GM18519 (cell line): ENCODE measurements at regions not wholly inside any gene's neighbourhood (a gene's known extent, or its start where the extent isn't known, plus 50 kb on each side); places are given as distances from the start of the nearest gene placed in this dataset.
A peak's percentile ranks its signal among the peaks of the same experiment; 100 is the strongest.

Experiments used
- ATAC-seq: cut with Tn5 transposase; IDR thresholded peaks from one replicate; pipeline ENCODE4 v1.9.1; 2021; ENCODE audit warnings: mild to moderate bottlenecking, moderate library complexity; ENCODE audit not compliant: unreplicated experiment, low FRiP score

DNA sequence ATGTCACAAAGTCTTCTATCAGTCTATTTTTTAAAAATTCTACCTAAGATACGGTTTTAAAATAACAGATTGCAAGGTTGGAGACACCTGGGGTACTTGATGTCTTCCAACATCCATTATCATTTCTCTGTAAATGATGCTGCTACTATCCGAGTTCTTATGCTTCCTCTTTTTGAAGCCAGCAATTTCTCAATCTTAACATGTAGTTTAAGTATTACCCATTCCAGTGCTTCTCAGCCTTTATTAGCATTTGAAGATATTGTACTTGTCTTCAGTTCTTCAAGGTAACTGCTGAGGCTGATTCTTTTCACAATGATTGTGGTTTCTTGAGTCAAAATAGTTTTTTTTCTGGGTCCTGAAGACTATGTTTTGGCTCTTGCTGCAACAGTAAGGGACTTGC, 96.4 kb upstream of the SELENOP start:
- peak; percentile 20 for ATAC-seq

DNA sequence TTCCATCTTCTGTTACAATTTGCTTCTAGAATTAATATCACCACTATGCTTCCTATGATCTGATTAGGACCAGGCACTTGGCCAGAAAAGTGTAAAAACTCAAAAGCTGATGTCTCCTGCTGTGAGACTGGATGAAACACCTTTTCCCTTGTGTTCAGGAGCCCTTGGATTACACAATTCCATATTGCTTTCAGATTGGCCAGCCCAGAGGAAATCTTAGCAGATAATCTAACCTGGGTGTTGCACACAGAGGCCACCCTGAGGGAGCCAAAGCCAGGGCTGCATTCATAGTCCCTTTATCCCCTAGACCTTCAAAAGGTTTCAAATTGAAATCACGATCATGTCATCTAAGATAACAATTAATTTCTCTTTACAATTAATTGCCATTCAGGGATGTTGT, 94.1 kb upstream of the SELENOP start:
- no peak for ATAC-seq

DNA sequence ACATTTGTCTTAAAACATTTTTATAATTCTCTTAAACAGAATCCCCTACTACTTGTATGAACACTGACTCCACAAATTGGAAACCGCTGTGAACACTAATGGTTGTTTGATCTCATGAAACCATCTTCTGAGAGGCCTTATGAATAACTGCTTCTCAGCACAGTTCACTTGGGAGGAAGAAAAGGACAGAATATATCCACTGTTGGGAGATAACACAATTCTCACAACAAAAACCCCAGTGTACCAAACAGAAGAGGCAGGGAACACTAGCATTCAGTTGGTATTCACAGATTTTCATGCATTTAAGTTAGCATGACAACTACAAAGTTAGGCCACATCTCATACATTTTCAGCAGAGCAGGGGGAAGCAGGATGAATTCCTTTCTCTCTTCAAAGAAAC, 89.0 kb upstream of the SELENOP start:
- ATAC-seq: no peak

DNA sequence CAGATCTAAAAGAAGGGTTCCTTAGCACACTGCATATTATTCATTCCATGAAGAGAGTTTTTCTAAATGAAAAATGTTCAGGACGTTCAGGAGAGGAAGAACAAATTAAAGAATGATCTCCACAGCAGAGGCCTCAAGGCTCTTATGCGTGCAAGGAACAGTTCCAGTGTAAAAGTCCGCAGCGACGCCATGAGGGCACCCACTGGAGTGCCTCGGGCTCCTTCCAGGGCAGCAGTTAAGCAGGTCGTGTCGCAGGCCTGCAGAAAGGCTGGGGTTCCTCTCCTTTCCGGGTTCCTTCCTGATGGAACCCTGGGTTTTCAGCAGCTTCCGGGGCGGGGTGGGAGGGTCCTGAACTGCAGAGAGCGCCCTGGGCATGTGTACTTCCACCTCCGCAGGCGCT, 87.1 kb upstream of the SELENOP start:
- ATAC-seq: no peak

DNA sequence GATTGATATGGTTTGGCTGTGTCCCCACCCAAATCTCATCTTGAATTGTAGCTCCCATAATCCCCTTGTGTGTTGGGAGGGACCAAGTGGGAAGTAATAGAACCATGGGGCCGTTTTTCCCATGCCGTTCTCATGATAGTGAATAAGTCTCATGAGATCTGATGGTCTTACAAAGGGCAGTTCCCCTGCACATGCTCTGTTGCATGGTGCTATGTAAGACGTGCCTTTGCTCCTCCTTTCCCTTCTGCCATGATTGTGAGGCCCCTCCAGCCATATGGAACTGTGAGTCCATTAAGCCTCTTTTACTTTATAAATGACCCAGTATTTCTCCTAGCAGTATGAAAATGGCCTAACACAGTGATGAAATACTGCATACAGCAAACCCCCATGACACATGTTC, 84.8 kb upstream of the SELENOP start:
- ATAC-seq: no peak

DNA sequence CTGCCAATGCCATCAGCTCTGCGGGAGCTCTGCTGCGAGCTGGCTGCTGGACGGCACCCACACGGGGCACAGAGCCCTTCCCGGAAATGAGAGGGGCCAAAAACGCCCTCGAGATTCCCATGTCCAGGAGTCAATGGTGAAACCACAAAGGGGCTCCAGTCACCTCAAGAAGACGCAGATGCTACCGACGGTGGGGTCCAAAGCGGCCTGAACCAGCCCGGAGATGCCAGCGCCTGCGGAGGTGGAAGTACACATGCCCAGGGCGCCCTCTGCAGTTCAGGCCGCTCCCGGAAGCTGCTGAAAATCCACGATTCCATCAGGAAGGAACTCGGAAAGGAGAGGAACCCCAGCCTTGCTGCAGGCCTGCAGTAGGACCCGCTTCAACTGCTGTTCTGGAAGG, 82.4 kb upstream of the SELENOP start:
- no peak for ATAC-seq

DNA sequence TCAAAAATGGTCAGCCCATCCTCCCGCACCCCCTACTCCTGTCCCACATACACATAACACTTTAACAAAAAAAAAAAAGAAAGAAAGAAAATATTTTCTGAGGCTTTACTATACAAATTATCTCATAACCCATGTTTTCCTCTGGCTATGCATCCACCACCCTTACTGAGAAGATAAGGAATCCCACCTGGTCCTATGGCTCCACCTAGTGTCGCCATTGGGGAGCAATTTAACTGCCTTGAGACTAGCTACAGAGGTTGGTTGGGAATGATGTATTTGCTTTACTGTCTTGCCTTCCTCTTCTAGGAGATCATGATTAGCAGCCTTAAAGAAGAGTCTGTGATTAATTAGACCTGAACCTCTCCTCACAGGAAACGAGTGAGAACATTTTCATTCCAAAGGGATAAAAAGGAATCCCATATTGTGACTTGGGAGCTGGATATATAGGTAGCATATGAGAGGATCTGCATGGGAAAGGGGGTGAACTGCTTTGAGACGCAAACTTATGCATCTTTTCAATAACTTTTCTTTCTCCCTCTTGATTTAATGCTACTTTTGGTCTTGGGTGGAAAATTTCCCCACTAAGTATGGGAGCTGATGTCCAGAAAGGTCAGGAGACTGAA, 77.7 kb upstream of the SELENOP start:
- ATAC-seq: peak; percentile 98

DNA sequence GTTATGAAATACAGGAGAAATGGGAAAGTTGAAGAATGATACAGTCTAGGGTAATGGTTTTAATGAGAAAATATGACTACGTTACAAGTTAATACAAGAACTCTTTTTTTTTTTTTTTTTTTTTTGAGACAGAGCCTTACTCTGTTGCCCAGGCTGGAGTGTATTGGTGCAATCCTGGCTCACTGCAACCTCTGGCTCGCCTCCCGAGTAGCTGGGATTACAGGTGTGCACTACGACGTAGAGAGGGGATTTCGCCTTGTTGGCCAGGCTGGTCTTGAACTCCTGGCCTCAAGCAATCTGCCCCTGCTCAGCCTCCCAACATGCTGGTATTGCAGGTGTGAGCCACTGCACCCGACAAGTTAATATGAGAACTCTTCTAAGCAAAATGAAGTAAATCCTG, 77.1 kb upstream of the SELENOP start:
- no peak for ATAC-seq

DNA sequence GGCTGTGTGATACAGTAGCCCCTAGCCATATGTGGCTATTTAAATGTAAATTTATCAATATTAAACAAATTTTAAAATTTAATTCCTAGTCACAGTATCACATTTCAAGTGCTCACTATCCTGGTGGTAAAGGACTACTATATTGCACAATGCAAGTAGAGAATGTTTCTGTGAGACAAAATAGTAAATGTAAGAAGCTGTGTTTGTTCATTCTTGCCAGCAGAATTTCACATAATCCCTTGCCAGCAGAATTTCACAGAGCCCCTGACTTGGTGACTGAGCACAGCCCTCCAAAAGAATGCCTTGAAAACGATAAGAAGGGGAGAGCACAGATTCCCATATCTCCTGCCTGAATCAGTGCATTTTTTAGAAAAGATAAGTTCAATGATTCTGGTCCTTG, 75.9 kb upstream of the SELENOP start:
- no peak for ATAC-seq

DNA sequence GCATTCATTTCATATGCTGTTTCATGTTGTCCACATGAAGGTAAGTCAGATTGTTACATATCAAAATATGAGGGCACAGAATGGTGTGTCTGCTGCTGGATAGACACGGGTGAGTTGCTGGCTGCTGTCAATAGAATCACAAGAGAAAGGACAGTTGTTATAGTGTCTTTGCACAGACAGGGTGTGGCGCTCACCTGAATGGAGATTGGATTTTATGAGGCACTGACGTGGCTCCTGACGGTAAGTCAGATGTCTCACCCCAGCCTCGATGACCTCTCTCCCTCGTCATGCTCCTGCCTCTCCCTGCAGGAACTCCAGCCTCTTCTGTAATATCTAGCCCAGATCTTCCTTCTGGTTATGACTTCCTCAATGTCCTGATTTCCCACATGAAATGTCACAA, 75.4 kb upstream of the SELENOP start:
- ATAC-seq: no peak

DNA sequence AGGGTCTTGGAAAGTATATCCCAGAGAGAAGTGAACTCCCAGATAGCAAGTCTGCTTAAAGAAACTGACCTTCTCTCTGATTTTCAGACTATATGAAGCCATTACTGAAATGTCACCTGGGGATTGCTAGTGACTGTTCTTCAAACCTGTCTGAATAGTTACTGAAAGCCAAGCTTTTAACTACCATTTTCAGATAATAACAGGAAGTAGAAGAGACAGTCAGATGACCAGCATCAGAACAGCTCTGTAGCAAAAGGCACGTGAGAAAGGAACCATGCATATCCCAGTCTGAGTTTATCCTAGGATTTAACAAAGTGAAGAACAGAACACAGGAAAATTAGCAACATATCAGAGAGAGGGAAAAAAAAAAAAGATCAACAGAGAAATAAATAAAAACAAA, 74.9 kb upstream of the SELENOP start:
- ATAC-seq: no peak

DNA sequence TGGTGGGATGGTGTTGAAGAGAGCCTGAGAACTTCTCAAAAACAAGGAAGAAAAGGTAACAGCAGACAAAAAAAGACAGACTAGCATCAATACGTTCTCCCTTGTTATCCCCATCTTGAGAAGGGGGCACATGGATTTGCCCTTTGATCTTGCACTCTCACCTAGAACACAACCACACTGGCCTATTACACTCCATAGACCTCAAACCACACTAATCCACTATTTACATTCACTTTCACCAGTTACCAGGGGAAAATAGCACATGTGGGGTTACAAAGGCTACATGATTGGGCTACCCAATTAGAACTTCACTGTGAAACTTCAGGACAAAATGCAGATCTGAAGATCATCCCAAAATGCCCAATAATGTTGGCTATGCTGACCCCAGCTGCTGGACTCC, 72.6 kb upstream of the SELENOP start:
- no peak for ATAC-seq

DNA sequence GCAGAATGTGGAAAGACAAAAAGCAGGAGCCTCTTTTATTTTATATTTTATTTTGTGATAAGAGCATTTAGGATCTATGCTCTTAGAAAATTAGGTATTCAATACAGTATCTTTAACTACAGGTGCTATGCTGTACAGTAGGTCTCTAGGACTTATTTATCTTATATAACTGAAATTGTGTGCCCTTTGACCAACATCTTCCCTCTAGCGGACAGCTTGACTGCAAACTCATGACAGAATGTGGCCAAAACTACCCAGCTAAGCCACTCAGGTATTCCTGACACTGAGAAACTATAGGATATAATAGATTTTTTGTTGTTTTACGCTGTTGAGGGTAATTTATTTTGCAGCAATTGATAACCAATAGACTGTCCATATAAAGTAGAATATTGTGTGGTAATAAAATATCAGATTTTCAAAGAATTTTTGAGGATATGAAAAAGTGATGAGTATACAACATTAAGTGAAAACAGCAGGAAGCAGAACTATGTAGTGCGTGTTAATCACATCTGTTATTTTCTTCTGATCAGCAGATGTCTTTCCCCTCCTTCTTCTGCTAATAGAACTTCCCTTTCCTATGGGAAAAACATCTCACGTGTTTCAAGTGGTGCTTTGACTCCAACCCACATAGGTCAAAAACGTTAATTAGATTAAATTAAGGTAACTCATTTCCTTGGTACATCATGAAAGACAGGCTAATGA, 69.9 kb upstream of the SELENOP start:
- ATAC-seq: no peak

DNA sequence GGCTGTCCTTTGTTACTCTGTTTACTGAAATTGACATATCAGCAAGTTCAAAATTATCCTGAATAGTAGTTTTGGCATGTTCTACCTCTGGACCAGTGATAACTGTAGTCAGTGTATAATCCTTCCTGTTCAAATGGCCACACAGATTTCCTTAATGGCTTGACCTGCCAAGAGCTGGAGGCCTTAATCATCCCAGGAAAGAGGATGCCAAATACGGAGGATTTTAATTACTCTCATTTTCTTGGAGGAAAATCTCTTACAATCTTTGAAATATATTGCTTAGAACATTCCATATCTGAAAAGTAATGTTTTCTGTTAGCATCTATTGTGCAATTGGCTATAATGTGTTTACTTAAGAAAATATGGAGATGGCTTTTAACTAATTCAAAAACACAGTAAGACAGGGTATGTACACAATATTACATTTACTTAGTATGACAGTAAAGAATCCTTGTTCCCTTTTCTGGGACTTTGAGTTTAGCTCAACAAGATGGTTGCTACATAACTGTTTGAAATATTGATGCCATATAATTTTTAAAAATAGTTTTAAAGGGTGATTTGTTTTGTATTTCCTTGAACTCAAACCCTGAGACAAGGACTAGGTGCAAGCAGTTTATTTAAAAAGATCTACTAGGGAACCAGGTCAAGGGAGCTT, 68.9 kb upstream of the SELENOP start:
- ATAC-seq: no peak

DNA sequence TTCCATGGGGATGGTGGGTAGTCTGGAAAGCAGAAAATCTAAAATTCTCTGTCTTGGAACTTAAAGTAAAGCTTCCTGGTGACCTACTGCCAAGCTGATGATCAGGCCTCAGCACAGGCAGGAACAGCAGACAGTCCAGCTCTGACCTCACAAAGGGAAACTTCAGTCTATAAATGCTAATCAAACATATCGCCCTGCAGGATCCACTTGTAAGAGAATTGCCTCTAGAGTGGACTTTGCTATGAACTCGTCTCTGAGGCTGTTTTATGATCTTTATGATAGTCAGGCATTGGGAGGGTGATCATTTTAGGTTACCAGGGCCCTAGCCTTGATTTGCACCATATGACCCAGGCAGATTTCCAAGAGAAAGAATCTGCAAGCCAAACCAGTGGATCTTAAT, 67.6 kb upstream of the SELENOP start:
- no peak for ATAC-seq

DNA sequence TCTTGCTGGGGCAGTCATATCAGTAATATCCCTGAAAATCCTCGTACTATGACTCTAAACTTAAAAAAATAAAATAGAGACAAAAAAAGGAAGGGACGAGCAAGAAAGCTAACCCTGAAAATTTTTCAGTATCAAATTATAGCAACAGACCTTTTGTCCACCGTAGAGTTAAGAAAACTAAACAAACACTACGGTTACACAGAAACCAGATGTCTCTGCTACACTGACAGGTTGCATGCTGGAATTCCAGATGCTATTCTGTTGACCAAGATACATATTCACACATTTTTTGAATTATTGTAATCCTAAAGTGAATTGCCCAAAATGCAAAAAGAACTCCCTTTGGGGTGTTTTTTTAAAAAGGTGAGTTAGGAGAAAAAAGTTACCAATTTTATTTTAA, 66.9 kb upstream of the SELENOP start:
- ATAC-seq: no peak

DNA sequence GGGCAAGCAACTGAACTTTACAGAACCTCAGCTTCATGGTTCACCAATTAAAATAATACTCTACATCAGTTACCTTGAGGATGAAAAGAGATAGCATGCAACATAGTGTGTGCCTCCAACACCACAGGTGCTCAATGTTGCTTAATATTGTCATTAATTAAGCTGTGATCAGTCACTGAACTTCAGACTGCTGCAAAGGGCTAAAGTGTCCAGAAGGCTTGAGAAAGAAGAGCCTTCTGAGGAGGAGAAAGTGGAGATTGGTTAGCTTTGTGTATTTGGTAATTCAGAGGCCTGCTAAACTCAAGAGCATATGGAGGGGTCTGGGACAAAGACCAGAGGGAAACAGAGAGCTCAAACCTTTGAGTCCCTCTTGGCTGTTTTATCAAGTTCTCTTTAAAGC, 66.3 kb upstream of the SELENOP start:
- ATAC-seq: no peak

DNA sequence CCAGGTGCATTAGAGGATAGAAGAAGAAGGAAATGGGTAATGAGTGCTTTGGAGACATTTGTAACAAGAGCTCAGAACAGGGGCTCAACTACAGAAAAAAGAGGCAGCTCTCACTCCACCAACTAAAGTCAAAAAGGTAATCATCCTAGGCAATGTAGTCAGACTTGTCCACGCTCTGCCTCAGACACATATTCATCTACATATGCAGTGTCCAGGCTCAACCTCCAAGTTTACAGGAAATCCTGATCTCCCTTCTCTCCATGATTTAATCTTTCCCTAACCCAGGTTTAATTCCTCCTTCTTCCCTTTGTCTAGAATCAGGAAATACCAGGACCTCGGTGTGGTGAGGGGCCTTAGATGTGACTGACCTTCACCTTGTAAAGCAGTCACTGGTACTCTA, 65.7 kb upstream of the SELENOP start:
- ATAC-seq: no peak

DNA sequence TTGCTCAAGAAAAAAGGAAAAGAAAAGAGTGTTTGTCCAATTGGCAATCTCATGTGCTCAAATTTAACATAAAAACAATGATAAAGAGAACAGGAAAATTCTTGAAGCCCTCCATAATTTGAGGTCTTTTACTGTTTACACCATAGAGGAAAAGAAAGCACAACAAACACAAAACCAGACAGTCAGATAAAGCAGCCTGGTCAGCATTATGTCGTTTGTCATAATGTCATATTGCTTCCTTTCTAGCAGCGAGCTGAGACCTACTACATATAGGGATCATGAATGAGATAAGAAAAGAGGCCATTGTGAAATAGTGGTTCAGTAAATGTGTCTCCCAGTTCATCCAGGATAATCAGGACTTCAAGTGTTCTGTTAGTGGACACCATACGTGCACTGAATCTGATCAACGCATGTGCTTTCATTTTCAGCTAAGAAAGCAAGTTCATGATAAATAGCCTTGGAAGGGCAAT, 64.7 kb upstream of the SELENOP start:
- ATAC-seq: no peak

DNA sequence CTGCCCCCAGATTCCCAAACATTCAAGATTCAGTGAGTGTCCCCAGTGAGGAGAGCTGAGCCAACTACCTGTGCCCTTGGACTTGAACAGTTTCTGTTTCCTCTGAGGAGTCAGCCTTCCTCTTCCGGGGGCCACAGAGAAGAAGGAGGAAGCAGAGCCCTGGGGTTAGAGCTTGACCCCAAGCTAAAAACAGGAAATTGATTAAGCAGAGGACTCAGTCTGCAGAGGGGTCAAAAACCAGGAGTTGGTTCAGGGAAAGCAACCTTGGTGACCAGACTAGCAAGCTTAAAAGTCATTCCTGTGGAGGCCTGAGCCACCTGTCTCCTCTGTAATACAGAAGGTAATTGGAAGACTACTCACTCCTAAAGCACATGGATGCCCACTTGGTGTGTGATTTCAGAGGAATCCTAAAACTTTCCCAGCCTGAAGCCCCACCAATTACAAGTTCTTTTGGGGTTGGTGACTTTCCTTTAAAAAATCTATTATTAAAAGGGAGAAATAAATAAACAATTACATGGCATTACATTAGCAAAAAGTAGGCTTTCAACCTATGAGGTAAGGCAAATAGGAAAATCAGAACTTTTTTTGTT, 64.2 kb upstream of the SELENOP start:
- no peak for ATAC-seq

DNA sequence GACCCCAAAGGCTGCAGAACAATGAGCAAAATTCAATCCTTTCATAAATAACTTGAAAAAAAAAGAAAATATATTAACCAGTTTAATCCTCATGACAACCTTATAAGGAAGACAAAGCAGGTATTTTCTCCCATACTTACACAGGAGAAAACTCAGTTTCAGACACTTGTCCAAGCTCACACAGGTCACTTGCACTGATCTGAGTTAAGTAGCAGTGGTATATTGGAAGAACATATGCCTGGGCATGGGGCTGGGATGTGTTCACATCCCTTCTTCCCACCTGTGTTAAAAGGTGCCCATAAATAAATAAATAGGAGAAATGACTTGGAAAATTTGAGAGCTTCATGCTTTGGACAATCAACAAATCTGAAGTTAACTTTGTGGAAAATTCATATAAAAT, 63.5 kb upstream of the SELENOP start:
- ATAC-seq: no peak
